Astrocyte of the spinal cord (primary cell): ENCODE measurements at regions not wholly inside any gene's neighbourhood (a gene's known extent, or its start where the extent isn't known, plus 50 kb on each side); places are given as distances from the start of the nearest gene placed in this dataset.

Source experiments
- DNase-seq: peaks from one replicate; pipeline ENCODE4 v3.0.0; 2011; ENCODE audit warnings: low read depth, low spot score
- H3K4me3 ChIP-seq: 2 replicates; pipeline ENCODE4 v1.5.1; 2011; ENCODE audit warnings: low read depth, mild to moderate bottlenecking, low read length, moderate library complexity
- CTCF ChIP-seq: IDR thresholded peaks from 2 replicates; pipeline ENCODE4 v1.5.1; 2012; ENCODE audit warnings: low read depth, mild to moderate bottlenecking, low read length, inconsistent platforms
- in situ Hi-C: cut with HindIII; loops from 2 replicates; pipeline ENCODE4 v1.10.0; 2017; ENCODE audit warnings: low sequenced_read_pairs

- TF ChIP-seq CTCF, result no peak
- no peak for DNase-seq
- in situ Hi-C loops, result no loop called here
- no peak overlapping the region for H3K4me3 ChIP-seq
Measured at GRCh38 chr2:163395602-163396001, 340.2 kb downstream of the FIGN start.

- DNase-seq, result no peak
Measured at GRCh38 chr2:163389838-163390237, 346.0 kb downstream of the FIGN start.

GRCh38 chr2:163375472-163375871, 360.3 kb downstream of the FIGN start:
- H3K4me3 ChIP-seq, result no peak overlapping the region
- in situ Hi-C loops, result no loop called here
- DNase-seq, result no peak
- no peak for TF ChIP-seq CTCF

More at GRCh38 chr2:163389838-163390237, 346.0 kb downstream of the FIGN start:
- no peak for TF ChIP-seq CTCF
- H3K4me3 ChIP-seq, result no peak overlapping the region
- in situ Hi-C loops, result no loop called here

- in situ Hi-C loops, result no loop called here
- no peak for TF ChIP-seq CTCF
- no peak for DNase-seq
- H3K4me3 ChIP-seq, result no peak overlapping the region
Measured at GRCh38 chr2:163375070-163375469, 360.7 kb downstream of the FIGN start.

- TF ChIP-seq CTCF, result no peak
- no peak for DNase-seq
- no peak overlapping the region for H3K4me3 ChIP-seq
- in situ Hi-C loops, result no loop called here
Measured at GRCh38 chr2:163374282-163374681, 361.5 kb downstream of the FIGN start.

- DNase-seq, result no peak
- in situ Hi-C loops, result no loop called here
- TF ChIP-seq CTCF, result no peak
- H3K4me3 ChIP-seq, result no peak overlapping the region
Measured at GRCh38 chr2:163373496-163373895, 362.3 kb downstream of the FIGN start.
